ENCODE measurements at regions not wholly inside any gene's neighbourhood (a gene's known extent, or its start where the extent isn't known, plus 50 kb on each side); places are given as distances from the start of the nearest gene placed in this dataset.

DNA sequence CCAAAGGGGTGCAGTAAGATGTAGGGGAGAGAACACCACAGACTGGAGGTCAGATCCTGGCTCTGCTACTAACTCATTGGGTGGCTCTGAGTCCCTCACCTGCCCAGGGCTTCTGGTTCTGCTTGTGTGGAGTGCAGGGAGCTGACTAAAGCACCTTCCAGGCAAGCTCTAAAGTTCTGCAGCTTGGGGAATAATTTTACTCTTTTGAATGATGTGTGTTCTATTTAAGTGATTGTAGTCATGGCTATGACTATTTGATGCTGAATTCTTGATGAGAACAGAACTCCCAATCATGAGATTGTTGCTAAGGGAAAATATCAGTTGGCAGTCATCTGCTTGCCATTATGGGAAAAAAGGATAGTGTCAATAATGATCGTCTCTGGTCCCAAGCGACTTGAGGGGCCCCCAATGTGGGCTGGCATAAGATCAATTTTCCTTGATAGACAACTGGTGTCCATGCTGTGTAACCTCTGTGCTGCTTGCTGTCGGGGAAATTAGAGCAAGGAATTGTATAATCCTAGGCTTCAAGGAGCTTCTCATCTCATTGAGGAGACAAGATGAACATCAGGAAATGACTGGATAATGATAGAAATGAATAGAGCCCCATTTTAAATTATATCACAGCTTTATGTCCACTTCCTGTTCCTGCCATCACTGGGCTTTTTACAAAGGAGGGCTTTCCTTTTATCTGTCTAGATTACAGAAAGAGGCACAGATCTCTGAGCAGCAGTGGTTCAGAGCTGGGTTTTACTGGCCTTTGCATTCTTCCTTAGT, 131.7 kb downstream of the SLC4A3 start:
- Histone ChIP-seq H2AFZ (ENCODE audit: low read length) (no peak overlapping the region), H3K27ac (ENCODE audit: low read depth, low read length) (no peak overlapping the region), H3K9me3 (ENCODE audit: low read depth, low read length) (no peaks in the 10 kb centered on the region), H3K36me3 (ENCODE audit: insufficient read depth, low read length) (no peaks in the 10 kb centered on the region), H3K4me2 (ENCODE audit: insufficient read depth, low read length) (no peak overlapping the region), H3K79me2 (ENCODE audit: insufficient read depth, low read length) (no peaks in the 10 kb centered on the region), H3K27me3 (ENCODE audit: insufficient read depth, low read length) (no peaks in the 10 kb centered on the region), H3K4me1 (ENCODE audit: insufficient read depth, low read length) (no peaks in the 10 kb centered on the region), H4K20me1 (ENCODE audit: insufficient read depth, low read length) (no peaks in the 10 kb centered on the region), H3K4me3 (ENCODE audit: insufficient read depth, low read length) (no peak overlapping the region)
- no peak for DNase-seq (ENCODE audit: insufficient read length, low spot score, missing footprints)
- TF ChIP-seq CTCF (IDR thresholded peaks at IDR 0.05; ENCODE audit: extremely low read depth, low read depth, low read length) = no peak

DNA sequence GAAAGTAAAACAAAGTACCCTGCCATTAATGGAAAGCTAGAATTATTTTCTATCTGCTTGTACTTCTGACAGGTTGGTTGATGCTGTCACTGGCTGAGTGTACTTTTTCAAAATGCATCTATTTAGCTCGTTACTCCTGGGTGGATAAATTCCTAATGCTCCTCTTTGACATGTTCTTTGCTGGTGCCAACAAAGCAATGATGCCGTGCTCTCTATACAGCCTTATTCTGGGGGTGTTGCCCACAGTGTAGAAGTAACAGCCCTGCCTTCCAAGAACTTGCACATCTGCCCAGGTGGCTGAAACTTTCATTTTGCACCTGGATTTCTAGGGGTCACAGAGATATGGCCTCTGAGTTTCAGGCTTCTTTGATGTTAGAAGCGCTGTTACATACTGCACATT, 132.4 kb downstream of the SLC4A3 start:
- H3K4me1 ChIP-seq (ENCODE audit: insufficient read depth, low read length) = no peaks in the 10 kb centered on the region
- TF ChIP-seq CTCF (IDR thresholded peaks at IDR 0.05; ENCODE audit: extremely low read depth, low read depth, low read length) = no peak
- H3K36me3 ChIP-seq (ENCODE audit: insufficient read depth, low read length) = no peaks in the 10 kb centered on the region
- H3K4me3 ChIP-seq (ENCODE audit: insufficient read depth, low read length) = no peak overlapping the region
- no peaks in the 10 kb centered on the region for H3K9me3 ChIP-seq (ENCODE audit: low read depth, low read length)
- no peaks in the 10 kb centered on the region for H4K20me1 ChIP-seq (ENCODE audit: insufficient read depth, low read length)
- H3K27me3 ChIP-seq (ENCODE audit: insufficient read depth, low read length) = no peaks in the 10 kb centered on the region
- DNase-seq (ENCODE audit: insufficient read length, low spot score, missing footprints) = no peak
- no peaks in the 10 kb centered on the region for H3K79me2 ChIP-seq (ENCODE audit: insufficient read depth, low read length)
- no peak overlapping the region for H3K27ac ChIP-seq (ENCODE audit: low read depth, low read length)
- H2AFZ ChIP-seq (ENCODE audit: low read length) = no peak overlapping the region
- no peak overlapping the region for H3K4me2 ChIP-seq (ENCODE audit: insufficient read depth, low read length)

DNA sequence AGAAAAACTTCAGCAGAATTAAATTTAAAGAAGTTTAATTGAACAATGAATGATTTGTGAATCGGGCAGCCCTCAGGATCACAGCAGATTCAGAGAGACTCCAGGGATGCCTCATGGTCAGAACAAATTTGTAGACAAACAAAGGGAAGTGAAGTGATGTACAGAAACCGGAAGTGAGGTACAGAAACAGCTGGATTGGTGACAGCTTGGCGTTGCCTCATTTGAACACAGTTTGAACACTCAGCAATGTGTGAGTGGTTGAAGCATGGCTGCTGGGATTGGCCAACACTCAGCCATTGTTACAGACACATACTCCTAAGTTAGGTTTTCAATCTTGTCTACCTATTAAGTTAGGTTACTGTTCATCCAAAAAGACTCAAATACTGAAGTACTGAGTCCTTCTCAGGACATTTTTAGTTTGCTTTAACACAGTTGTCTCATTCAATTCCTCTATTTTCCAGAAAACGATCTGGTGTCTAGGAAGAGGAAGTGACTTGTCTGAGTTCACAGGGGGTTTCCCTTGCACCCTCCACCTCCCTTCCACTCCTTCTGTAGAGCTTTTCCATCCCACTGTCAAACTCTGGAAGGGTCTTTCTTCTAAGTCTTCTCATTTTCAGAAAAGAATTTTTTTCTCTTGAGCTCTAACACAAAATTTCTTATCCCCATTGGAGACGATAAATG, 137.9 kb downstream of the SLC4A3 start:
- Histone ChIP-seq H3K27me3 (ENCODE audit: insufficient read depth, low read length) (no peaks in the 10 kb centered on the region), H3K4me1 (ENCODE audit: insufficient read depth, low read length) (no peaks in the 10 kb centered on the region), H3K9me3 (ENCODE audit: low read depth, low read length) (no peaks in the 10 kb centered on the region), H3K36me3 (ENCODE audit: insufficient read depth, low read length) (no peaks in the 10 kb centered on the region), H3K4me2 (ENCODE audit: insufficient read depth, low read length) (no peak overlapping the region), H2AFZ (ENCODE audit: low read length) (no peak overlapping the region), H3K27ac (ENCODE audit: low read depth, low read length) (no peak overlapping the region), H3K79me2 (ENCODE audit: insufficient read depth, low read length) (no peaks in the 10 kb centered on the region), H4K20me1 (ENCODE audit: insufficient read depth, low read length) (no peaks in the 10 kb centered on the region), H3K4me3 (ENCODE audit: insufficient read depth, low read length) (no peak overlapping the region)
- DNase-seq (ENCODE audit: insufficient read length, low spot score, missing footprints) = no peak
- TF ChIP-seq CTCF (IDR thresholded peaks at IDR 0.05; ENCODE audit: extremely low read depth, low read depth, low read length) = no peak

DNA sequence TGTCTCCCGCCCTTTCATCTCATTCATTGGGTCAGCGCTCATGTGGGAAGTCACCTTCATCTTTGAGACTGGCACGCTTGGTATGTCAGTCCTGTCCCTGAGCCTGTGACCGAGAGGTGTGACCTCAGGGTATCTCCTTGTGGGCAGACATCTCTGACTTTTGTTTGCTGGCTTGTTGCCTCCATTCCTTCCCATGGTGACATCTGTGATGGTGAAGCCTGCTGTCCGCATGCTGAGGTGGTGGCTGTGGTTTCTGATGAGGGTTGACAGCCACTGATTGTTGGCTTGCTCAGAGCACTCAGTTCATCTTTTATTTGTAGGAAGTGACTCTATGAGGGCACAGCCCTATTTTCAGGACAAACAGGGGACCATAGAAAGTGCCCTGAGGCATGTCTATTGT, 139.2 kb downstream of the SLC4A3 start:
- no peaks in the 10 kb centered on the region for H3K4me1 ChIP-seq (ENCODE audit: insufficient read depth, low read length)
- no peak overlapping the region for H3K27ac ChIP-seq (ENCODE audit: low read depth, low read length)
- no peak overlapping the region for H3K4me3 ChIP-seq (ENCODE audit: insufficient read depth, low read length)
- no peak for TF ChIP-seq CTCF (IDR thresholded peaks at IDR 0.05; ENCODE audit: extremely low read depth, low read depth, low read length)
- H3K27me3 ChIP-seq (ENCODE audit: insufficient read depth, low read length) = no peaks in the 10 kb centered on the region
- H4K20me1 ChIP-seq (ENCODE audit: insufficient read depth, low read length) = no peaks in the 10 kb centered on the region
- no peaks in the 10 kb centered on the region for H3K36me3 ChIP-seq (ENCODE audit: insufficient read depth, low read length)
- no peak overlapping the region for H2AFZ ChIP-seq (ENCODE audit: low read length)
- DNase-seq (ENCODE audit: insufficient read length, low spot score, missing footprints) = no peak
- H3K9me3 ChIP-seq (ENCODE audit: low read depth, low read length) = no peaks in the 10 kb centered on the region
- no peak overlapping the region for H3K4me2 ChIP-seq (ENCODE audit: insufficient read depth, low read length)
- H3K79me2 ChIP-seq (ENCODE audit: insufficient read depth, low read length) = no peaks in the 10 kb centered on the region
